GM18951 (cell line): ENCODE measurements at regions not wholly inside any gene's neighbourhood (a gene's known extent, or its start where the extent isn't known, plus 50 kb on each side); places are given as distances from the start of the nearest gene placed in this dataset.

Source experiments
- POLR2A ChIP-seq: IDR thresholded peaks from 4 replicates; pipeline ENCODE4 v1.6.1; 2011; ENCODE audit warnings: mild to moderate bottlenecking; ENCODE audit not compliant: insufficient read length, insufficient read depth; ENCODE audit errors: extremely low read depth
- in situ Hi-C: fragments of 300-500 bp; cut with MboI; formaldehyde crosslinking; loops from one replicate; pipeline ENCODE4 v1.12.0; 2022; ENCODE audit warnings: low sequenced_read_pairs, mixed read lengths, inconsistent platforms; ENCODE audit not compliant: unreplicated experiment

DNA sequence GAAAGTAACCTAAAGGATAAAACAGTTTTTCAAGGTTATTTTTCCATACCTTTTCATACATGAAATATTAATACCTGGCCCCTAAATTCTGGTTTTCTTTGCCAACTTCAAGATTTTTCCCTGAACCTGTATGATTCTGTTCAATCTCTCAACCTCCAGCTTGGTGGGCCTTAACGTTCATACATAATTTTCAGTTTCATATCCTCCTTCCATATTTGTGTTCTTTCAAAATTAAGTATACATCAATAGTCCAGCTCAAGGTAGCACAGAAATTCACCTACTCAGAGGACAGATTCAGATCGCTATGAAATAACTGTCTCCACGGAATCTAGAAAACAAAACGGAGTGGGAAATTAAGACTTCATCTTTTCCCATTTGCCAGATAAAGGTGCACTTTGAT is 505.8 kb upstream of the GHITM start:
- TF ChIP-seq POLR2A, result no peak
- in situ Hi-C loops, result no loop called here

DNA sequence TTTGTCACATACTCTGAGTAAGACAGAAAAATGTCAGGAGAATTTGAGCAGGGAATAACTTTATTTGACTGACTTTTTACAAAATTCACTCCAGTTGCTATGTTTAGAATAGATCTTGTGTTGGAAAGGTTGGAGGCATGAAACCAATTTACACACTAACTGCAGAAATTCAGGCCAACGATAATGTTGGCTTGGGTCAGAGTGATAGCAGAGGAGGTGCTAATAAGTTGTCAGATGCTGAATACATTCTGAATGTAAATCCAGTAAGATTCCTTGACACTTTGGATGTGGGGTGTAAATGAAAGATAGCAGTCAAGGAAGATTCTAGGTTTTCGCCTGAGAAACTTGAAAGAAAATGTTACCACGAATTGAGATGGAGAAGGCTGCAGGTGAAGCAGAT is 502.5 kb upstream of the GHITM start:
- no peak for TF ChIP-seq POLR2A
- in situ Hi-C loops, result no loop called here

DNA sequence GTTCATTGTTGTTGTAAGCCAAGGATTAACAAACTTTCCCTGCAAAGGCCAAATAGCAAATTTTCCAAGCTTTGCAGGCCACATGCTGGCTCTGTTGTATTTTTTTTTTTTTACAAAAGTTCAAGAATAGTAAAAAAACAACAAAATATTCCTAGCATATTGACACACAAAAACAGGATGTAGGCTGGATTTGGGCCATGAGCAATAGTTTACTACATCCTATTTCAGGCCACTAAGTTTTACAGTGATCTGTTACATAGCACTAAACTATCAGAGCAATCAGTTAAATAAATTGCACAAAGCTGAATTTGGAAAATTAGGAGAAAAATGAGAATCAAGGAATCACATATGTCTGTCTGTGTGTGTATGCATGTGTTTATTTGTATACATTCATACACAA is 491.8 kb upstream of the GHITM start:
- no peak for TF ChIP-seq POLR2A
- in situ Hi-C loops, result no loop called here

DNA sequence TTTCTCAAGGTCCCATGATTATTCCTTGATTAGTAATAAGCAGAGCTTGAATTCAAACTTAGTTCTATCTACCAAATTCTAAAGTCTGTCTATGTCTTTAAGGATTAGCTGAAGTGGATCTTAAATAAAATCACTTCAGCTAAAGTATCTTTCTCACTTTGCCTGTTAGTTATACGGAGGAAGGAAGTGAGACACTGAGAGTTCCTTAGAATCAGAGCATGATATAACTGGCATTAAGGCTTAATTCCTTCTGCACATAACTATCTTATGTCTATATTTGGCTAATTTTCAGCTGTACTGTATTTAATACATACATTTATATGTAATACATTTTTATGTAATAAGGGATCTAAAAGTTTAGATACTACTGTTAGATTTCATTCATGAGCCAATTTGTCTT is 491.1 kb upstream of the GHITM start:
- TF ChIP-seq POLR2A, result no peak
- in situ Hi-C loops, result no loop called here

DNA sequence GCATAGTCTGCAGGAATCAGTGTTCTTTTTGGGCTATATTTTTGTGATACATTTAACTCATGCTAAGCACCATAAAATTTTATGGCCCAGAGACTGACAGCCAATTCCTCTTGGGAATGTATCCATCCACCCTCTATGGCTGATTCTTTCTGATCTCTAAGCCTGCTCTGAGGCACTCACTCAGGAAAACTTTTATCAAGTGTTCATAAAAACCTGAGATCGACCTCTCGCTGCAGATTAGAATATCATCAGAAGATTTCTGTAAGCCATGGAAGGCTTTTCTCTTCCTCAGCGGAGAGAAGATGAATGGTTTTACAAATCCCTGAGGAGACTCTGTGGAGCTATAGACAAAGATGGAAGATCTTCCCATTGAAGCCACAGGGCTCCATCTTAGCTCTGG is 489.8 kb upstream of the GHITM start:
- in situ Hi-C loops, result no loop called here
- no peak for TF ChIP-seq POLR2A

DNA sequence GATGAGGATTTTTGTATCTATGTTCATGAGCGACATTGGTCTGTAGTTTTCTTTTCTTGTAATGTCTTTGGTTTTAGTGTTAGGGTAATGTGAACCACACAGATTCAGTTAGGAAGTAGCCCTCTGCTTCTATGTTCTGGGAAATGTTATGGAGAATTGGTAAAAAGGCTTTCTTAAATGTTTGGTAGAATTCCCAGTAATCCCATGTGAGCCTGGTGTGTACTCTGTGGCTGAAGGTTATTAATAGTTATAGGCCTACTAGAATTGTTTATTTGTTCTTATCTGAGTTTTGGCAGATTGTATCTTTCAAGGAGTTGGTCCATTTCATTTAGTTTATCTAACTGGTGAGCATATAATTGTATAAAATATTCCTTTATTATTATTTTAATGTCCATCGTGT is 484.6 kb upstream of the GHITM start:
- no peak for TF ChIP-seq POLR2A
- in situ Hi-C loops, result no loop called here

DNA sequence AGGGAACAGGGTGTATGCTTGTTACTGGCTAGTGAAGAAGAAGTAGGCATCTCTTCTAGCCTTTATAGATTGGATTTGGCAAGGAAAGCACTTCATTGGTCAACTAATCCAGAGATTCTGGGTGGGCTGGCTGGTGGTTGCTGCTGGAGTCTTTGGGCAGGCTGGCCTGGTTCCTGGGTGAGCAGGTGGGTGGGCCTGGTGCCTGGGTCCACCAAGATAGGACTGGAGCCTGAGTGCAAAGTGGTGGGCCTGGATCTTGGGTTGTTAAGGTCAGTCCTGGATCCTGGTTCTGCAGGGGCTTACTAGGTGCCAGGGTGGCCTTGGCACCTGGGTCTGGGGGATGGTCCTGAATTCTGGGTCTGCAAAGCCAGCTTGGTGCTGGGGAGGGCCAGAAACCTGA is 482.4 kb upstream of the GHITM start:
- in situ Hi-C loops, result no loop called here
- no peak for TF ChIP-seq POLR2A

DNA sequence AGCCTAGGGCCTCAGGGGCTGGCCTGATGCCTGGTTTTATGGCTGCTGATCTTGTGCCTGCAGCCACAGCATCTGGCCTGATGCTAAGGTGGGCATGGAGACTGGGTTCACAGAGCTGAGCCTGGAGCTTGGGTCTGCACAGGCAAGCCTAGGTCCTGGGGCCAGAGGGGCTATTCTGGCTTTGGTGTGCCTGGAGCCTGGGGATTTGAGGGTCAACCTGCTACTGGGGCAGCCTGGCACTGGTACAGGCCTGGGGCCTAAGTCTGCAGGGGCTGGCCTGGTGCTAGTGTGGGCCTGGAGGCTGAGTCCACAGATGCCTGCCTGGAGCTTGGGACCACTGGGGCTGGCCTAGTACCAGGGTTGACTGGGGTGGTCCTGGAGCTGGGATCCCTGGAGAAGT is 481.8 kb upstream of the GHITM start:
- TF ChIP-seq POLR2A, result no peak

DNA sequence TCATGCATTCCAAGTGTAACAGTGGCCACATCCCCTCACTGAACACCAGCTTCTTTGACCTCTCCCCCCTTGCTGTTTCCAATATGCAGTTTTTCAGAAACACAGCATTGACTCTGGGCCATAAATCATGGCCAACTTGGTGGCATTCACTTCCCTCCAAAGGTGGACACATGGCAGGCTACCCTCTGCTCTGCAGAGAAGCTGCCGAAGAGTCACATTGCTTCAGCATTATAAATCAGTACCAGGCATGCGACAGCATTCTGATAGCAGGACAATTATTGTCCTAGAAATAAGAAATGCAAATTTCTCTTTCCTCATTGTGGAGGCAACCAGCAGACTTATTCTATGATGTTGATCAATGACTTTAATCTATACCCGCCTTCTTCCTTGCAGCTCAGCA is 475.4 kb upstream of the GHITM start:
- TF ChIP-seq POLR2A, result no peak
- in situ Hi-C loops, result no loop called here

More for the DNA sequence above, 481.8 kb upstream of the GHITM start:
- in situ Hi-C loops, result no loop called here

DNA sequence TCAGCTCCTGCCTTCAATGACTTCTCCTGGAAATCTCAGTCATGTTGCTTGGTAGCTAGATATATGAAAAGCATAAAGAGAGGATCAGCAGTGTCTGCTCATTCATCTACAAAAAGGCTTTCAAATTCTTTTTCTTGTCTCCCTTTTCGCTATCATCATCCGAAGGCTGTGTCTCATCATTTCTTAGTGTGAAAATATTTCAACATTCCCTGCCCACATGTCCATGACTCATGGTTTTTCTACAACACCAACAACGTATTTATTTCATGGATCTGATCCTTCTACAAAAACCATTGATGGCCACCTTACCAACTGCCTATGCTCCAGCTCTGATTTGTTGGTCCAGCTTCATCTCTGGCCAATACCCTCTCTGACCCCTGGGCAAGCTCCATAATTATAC is 472.5 kb upstream of the GHITM start:
- no peak for TF ChIP-seq POLR2A
- in situ Hi-C loops, result no loop called here

DNA sequence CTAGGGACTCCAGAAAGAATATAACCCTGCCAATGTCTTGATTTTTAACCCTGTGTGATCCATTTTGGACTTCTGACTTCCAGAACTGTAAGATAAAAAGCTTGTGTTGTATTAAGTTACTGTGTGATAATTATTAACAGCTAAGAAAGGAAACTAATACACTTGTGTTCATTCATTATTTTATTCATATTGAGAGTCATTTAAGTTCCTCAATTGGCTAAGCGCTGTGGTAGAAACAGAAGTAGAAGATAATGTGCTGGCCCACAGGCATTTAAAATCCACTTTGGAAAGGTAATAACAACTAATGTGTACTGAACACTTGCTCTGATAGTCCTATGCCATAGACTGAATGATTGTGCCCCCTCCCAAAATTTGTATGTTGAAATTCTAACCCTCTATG is 471.7 kb upstream of the GHITM start:
- in situ Hi-C loops, result no loop called here
- no peak for TF ChIP-seq POLR2A

DNA sequence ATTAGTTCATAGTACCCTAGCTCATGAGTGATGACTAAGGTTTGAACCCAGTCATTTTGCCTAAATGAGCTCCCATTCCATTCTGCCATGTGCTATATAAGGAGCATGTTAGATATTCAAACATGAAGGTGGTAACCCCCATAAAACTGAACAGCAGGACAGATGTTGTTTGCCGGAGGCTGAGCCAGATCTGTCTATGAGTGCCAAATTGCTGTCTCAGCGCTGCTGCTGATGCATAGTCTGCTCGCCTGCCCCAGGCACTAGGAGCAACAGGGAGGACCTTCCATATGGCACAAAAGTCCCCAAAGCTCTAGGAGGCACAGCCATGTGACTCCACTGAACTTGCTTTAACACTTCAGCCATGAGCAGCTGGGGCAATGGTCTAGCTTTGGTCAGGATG is 466.0 kb upstream of the GHITM start:
- TF ChIP-seq POLR2A, result no peak
- in situ Hi-C loops, result no loop called here

DNA sequence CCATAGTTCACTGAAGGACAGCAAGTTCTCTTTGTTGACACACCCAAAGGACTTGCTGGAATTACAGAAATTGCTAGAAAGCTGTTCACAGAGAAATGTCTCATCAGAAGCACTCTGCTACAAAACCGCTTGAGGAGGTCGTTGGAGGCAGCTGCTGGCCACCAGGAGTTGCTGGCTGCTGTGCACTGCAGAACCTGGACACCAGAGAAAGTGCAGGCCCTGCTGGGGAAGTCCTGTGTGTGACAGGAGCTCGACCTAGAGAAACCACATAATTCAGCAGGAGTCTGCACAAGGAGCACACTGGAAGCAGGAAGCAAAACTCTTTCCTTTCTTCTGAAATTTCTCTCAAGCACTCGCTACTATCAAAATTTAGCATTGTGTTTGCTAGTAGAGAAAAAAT is 461.5 kb upstream of the GHITM start:
- in situ Hi-C loops, result no loop called here
- no peak for TF ChIP-seq POLR2A

DNA sequence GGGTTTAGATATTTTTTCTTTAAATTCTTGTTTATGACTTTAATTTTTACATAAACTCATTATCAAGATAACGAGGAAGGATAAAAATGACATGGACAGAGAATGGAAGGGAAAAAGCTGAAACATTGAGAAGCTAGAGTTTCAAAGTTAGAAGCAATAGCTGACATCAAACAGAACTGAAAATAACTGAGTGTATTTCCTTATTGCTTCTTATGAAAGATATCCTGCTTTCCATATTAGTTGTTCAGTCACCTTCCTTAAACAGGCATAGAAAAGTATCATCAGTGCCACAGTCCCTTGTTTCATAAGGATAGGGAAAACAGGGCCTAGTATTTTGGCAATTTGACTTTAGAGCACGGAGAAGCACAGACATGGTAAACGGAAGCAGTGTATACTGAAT is 460.5 kb upstream of the GHITM start:
- in situ Hi-C loops, result no loop called here
- no peak for TF ChIP-seq POLR2A

DNA sequence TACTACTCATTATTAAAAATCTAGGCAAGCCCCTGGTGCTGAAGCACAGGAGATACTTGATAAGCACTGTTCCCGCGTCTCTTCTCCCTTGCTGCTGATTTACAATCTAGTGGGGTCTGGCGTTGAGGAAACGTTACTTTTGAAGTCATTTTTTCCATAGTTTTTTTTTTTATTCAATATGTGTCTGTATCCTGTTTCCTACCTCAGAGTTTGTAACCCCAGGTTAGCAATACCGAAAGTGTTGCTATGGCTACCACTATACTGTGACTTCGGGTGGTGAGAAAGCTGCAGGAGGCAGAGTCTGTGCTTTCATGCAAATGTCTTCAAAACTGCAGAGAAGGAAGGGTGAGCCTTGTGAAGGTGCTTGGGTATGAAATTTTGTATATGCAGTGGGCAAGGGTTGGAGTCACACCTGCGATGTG is 458.8 kb upstream of the GHITM start:
- TF ChIP-seq POLR2A, result no peak
- in situ Hi-C loops, result no loop called here
